OCI-LY3 (cell line): ENCODE measurements at regions not wholly inside any gene's neighbourhood (a gene's known extent, or its start where the extent isn't known, plus 50 kb on each side); places are given as distances from the start of the nearest gene placed in this dataset.

ENCODE experiments used
- H2AFZ ChIP-seq: fragments of 200-600, 300-600 bp; shearing (Covaris generic); 2 replicates; pipeline ENCODE4 v1.6.0; 2014; ENCODE audit warnings: antibody characterized with exemption, low read depth, low read length
- H3K27ac ChIP-seq: fragments of 200-600, 300-600 bp; sonication (generic); 2 replicates; pipeline ENCODE4 v1.5.1; 2014; ENCODE audit warnings: mild to moderate bottlenecking, low read length, moderate library complexity, mixed read lengths
- H3K27me3 ChIP-seq: fragments of 200-600, 300-600 bp; sonication (generic); 2 replicates; pipeline ENCODE4 v1.6.1; 2014; ENCODE audit warnings: low read depth, low read length, mixed read lengths
- H3K36me3 ChIP-seq: fragments of 200-600, 300-600 bp; sonication (generic); replicated peaks from 2 replicates; pipeline ENCODE3; 2014; ENCODE audit warnings: low read depth, low read length, mixed read lengths
- H3K4me1 ChIP-seq: fragments of 300-600, 200-600 bp; sonication (generic); 2 replicates; pipeline ENCODE4 v1.6.1; 2014; ENCODE audit warnings: low read length, mixed read lengths
- H3K4me2 ChIP-seq: fragments of 200-600, 300-600 bp; sonication (generic); 2 replicates; pipeline ENCODE4 v1.6.1; 2014; ENCODE audit warnings: low read length, mixed read lengths
- H3K4me3 ChIP-seq: fragments of 300-600, 200-600 bp; sonication (generic); 2 replicates; pipeline ENCODE4 v1.5.1; 2014; ENCODE audit warnings: antibody characterized with exemption, mild to moderate bottlenecking, low read length, moderate library complexity
- H3K79me2 ChIP-seq: fragments of 300-600, 200-600 bp; shearing (Covaris generic); 2 replicates; pipeline ENCODE4 v1.6.1; 2014; ENCODE audit warnings: mild to moderate bottlenecking, low read length, mixed read lengths
- H3K9ac ChIP-seq: fragments of 300-600, 200-600 bp; shearing (Covaris generic); 2 replicates; pipeline ENCODE4 v1.6.0; 2014; ENCODE audit warnings: mild to moderate bottlenecking, low read length, moderate library complexity
- H3K9me3 ChIP-seq: fragments of 200-600, 300-600 bp; shearing (Covaris generic); 2 replicates; pipeline ENCODE4 v1.6.1; 2014; ENCODE audit warnings: low read length, mixed read lengths; ENCODE audit not compliant: insufficient read depth
- H4K20me1 ChIP-seq: fragments of 200-600, 300-600 bp; sonication (generic); 2 replicates; pipeline ENCODE4 v1.6.1; 2016; ENCODE audit warnings: low read length, mixed read lengths; ENCODE audit not compliant: insufficient read depth
- EZH2phosphoT487 ChIP-seq: fragments of 200-600 bp; shearing (Covaris generic); IDR thresholded peaks from 2 replicates; pipeline ENCODE4 v1.6.1; 2018; ENCODE audit warnings: antibody characterized with exemption, mixed run types, low read depth
- TF ChIP-seq, protein P1 (sequence below): fragments of 200-600, 300-600 bp; sonication (generic); IDR thresholded peaks from 2 replicates; pipeline ENCODE4 v1.5.1; 2014; ENCODE audit warnings: antibody characterized with exemption, low read length, low read depth

DNA sequence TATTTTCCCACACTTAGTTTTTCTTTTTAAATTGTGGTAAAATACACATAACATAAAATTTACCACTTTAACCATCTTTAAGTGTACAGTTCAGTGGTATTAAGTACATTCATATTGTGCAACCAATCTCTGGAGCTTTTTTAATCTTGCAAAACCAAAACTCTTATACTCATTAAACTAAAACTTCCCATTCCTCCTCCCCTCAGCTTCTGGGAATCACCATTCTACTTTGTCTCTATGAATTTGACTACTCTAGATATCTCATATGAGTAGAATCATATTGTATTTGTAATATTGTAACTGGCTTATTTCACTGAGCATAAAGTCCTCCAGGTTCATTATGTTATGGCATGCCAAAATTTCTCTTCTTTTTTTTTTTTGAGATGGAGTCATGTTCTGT lies 86.4 kb upstream of the JAZF1 start:
- H3K27me3 ChIP-seq, result no peaks in the 10 kb centered on the region
- TF ChIP-seq, protein P1, sequence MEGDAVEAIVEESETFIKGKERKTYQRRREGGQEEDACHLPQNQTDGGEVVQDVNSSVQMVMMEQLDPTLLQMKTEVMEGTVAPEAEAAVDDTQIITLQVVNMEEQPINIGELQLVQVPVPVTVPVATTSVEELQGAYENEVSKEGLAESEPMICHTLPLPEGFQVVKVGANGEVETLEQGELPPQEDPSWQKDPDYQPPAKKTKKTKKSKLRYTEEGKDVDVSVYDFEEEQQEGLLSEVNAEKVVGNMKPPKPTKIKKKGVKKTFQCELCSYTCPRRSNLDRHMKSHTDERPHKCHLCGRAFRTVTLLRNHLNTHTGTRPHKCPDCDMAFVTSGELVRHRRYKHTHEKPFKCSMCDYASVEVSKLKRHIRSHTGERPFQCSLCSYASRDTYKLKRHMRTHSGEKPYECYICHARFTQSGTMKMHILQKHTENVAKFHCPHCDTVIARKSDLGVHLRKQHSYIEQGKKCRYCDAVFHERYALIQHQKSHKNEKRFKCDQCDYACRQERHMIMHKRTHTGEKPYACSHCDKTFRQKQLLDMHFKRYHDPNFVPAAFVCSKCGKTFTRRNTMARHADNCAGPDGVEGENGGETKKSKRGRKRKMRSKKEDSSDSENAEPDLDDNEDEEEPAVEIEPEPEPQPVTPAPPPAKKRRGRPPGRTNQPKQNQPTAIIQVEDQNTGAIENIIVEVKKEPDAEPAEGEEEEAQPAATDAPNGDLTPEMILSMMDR, result no peak
- TF ChIP-seq EZH2phosphoT487, result no peak
- H4K20me1 ChIP-seq, result no peaks in the 10 kb centered on the region
- peak overlapping the region; percentile 52 for H3K27ac ChIP-seq
- peaks cover 38% of the 10 kb centered on the region for H3K4me1 ChIP-seq
- no peak overlapping the region for H2AFZ ChIP-seq
- H3K9ac ChIP-seq, result no peak overlapping the region
- H3K79me2 ChIP-seq, result no peaks in the 10 kb centered on the region
- peak overlapping the region; percentile 24 for H3K4me2 ChIP-seq
- H3K4me3 ChIP-seq, result no peak overlapping the region
- no peaks in the 10 kb centered on the region for H3K36me3 ChIP-seq
- 0 out of 2 replicates have a peak, but pooled peaks cover 3% of the 10 kb centered on the region for H3K9me3 ChIP-seq

DNA sequence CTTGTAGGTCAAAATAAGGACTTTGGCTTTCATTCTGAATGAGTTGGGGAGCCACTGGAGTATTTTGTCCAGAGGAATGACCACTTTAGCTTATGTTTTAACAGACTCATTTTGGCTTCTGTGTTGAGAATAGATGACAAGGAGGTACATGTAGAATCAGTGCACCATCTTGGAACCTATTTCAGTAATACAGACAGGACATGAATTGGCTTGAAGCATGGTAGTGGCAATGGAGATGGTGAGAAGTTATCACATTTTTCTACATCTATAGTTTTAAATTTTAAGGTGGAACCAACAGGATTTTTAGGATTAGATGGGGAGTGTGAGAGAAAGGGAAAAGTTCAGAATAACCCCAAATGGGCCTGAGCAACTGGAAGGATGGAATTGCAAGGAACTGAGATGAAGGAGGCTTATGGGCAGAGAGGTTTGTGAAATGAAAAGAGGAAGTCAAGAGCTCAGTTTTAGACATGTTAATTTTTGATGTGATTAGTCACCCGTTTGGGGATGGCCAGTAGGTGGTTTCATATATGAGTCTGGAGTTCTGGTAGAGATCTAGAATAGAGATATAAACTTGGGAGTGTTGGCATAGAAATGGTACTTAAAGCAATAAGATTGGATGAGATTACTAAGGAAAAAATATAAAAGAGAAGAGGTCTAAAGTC lies 89.2 kb upstream of the JAZF1 start:
- Histone ChIP-seq H3K36me3 (no peaks in the 10 kb centered on the region), H3K9ac (no peak overlapping the region), H3K27me3 (no peaks in the 10 kb centered on the region), H3K4me3 (peak overlapping the region; percentile 18; the same call in 1 of the 2 replicates), H3K27ac (peak overlapping the region; percentile 34; the same call in 1 of the 2 replicates), H2AFZ (no peak overlapping the region), H3K4me2 (peak overlapping the region; percentile 38), H4K20me1 (no peaks in the 10 kb centered on the region), H3K9me3 (0 out of 2 replicates have a peak, but pooled peaks cover 3% of the 10 kb centered on the region), H3K79me2 (no peaks in the 10 kb centered on the region), H3K4me1 (peaks cover 45% of the 10 kb centered on the region)
- no peak for TF ChIP-seq EZH2phosphoT487
- TF ChIP-seq, protein P1, result no peak

DNA sequence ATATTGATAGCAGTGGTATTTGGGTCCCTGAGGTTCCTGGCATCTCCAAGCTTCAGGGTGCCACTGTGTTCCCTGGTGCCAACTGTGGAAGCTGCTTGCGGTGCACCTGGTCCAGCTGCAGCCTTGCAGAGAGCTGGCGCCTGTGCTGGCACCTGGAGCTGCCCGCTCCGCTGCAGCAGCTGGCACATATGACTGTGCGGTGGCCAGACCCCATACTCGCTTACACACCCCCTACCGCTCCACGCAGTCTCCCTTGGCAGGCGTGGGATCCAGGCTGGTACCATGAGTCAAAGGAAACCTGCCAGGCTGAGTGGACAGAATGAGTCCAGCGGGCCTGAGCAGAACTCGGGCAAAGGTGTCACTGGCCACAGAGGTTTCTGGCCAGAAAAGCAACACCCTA lies 89.9 kb upstream of the JAZF1 start:
- no peak overlapping the region for H2AFZ ChIP-seq
- no peaks in the 10 kb centered on the region for H3K36me3 ChIP-seq
- no peak overlapping the region for H3K9ac ChIP-seq
- no peaks in the 10 kb centered on the region for H4K20me1 ChIP-seq
- TF ChIP-seq, protein P1, result no peak
- no peak for TF ChIP-seq EZH2phosphoT487
- no peaks in the 10 kb centered on the region for H3K79me2 ChIP-seq
- H3K4me1 ChIP-seq, result peaks cover 45% of the 10 kb centered on the region
- H3K9me3 ChIP-seq, result 0 out of 2 replicates have a peak, but pooled peaks cover 3% of the 10 kb centered on the region
- H3K27me3 ChIP-seq, result no peaks in the 10 kb centered on the region
- H3K4me2 ChIP-seq, result peak overlapping the region; percentile 38
- no peak overlapping the region for H3K27ac ChIP-seq
- H3K4me3 ChIP-seq, result peak overlapping the region; percentile 18; the same call in 1 of the 2 replicates

DNA sequence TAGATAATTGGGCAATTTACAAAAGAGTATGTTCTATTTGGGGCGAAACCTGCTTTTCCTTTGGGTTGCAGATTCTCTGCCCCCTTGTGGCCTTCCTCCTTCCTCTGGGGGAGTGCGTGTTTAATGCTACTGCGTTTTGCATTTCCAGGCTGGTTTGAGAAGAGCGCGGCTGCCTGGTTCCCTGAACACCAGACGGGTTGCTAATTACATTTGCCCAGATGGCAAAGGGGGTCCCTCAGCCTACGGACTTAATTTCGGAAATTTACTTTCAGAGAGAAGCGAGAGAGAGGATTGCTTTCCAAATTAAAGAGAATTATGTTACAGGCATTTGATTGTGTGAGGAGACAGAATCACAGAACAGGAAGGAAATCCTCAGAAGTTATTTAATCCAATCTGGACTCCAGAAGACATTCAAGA lies 91.9 kb upstream of the JAZF1 start:
- Histone ChIP-seq H3K9me3 (0 out of 2 replicates have a peak, but pooled peaks cover 3% of the 10 kb centered on the region), H3K79me2 (no peaks in the 10 kb centered on the region), H2AFZ (no peak overlapping the region), H3K36me3 (no peaks in the 10 kb centered on the region), H3K4me2 (peak overlapping the region; percentile 58), H3K27ac (no peak overlapping the region), H3K9ac (peak overlapping the region; percentile 22; the same call in 1 of the 2 replicates), H3K4me3 (peak overlapping the region; percentile 35), H3K27me3 (no peaks in the 10 kb centered on the region), H4K20me1 (no peaks in the 10 kb centered on the region), H3K4me1 (peaks cover 30% of the 10 kb centered on the region)
- TF ChIP-seq EZH2phosphoT487, result no peak
- TF ChIP-seq, protein P1, result peak; percentile 67
